ENCODE measurements at regions not wholly inside any gene's neighbourhood (a gene's known extent, or its start where the extent isn't known, plus 50 kb on each side); places are given as distances from the start of the nearest gene placed in this dataset.

DNA sequence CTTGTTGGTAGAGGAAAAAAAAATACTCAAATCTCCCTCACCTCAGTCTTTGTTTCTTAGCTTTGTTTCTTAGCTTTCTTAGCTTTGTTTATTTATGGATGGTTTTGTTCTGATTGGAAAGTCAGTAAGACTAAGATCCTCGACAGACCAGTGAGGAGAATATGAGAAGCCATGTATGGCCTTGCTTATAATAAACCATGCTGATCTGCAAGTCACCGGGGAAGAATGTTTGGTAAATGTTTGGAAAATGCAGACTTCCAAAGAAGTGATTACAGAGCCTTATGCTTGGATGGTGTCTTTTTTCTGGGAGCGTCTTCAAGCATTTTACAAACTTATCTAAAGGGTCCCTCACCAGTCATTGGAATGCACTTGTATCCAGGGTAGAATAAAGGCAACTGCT is 90.1 kb upstream of the NOCT start:
- DNase-seq (ENCODE audit: low read depth), result no peak

DNA sequence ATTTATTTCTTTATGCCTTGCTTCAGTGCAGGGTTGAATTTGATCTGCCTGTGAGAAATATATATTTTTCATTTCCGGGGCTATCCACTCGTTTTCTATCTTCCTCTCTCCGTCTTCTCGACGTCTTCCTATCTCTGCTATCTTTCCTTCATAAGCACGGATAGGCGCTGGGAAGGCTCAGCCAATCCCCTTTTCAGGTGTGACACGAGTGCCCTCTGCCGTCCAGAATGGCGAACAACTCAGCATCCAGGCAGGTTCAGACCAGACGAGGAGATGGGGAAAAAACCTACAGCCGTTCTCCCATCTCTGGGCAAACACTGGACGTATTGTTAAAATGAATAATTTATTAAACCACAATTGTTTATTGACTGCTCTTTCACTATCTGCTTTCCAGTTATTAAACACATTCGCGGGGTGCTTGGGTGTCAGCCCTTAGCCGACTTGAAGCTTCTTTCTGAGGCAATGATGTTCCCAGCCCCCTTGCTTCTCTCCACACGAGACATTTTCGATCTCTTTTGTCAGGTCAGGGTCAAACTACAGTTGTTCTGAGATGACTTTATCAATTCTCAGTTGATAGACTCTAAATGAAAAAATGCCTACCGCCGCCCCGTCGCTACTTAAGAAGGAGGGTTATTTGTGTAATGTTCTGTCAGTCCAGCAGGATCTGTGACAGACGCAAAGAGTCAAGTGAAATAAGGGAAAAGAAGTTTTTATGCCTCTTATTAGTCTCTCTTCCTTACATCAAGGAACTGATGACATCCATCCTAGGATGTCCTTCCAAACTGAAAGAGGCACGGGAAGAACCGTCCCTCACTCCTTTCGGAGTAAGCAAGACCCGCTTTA is 96.3 kb upstream of the NOCT start:
- no peak for DNase-seq (ENCODE audit: low read depth)

DNA sequence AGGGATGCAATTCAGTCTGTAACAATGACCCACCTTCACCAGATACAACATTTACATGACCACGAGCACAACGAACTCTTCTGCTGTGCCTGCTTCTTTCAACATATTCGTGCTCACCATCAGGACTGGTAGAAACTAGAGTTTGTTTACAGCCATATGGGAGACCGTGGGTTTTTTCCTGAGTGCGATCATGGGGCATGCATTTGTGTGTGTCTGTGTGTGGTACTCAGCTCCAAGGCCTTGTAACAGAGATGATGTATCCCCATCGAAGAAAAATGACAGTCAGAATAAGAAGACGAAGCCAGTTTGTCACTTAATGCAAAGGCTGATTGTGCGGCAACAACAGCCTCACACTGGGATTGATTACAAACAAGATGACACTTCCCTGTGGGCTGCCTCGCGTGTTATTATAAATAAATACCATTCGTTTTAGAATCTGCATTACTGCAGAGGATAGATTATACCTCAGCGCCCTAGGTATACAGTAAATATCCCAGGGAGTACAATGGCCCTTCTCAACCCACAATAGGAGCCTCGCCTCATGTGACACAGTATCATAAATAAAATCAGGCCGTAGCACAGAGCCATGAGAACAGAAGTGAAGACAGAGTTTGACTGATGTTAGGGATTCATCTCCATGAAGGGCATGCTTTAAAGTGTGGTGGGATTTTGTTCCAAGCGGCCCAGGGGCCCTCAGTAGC is 97.3 kb upstream of the NOCT start:
- no peak for DNase-seq (ENCODE audit: low read depth)

DNA sequence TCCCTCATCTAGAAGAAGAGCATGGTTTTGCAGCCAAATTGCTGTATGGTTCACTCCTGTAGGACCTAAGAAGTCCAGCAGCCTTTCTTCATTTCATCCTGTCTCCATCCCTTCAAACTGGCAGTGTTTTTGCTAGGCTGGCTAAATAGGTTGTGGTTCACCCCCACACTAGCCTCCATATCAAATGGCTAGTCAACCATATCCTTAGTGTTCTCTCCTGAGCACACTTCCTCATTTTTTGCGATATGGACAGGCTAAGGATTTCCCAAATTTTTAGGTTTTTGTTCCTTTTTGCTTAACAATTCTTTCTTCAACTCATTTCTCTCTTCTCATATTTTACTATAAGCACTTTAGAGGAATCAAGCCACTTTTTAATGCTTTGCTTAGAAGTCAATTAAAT is 98.8 kb upstream of the NOCT start:
- no peak for DNase-seq (ENCODE audit: low read depth)

DNA sequence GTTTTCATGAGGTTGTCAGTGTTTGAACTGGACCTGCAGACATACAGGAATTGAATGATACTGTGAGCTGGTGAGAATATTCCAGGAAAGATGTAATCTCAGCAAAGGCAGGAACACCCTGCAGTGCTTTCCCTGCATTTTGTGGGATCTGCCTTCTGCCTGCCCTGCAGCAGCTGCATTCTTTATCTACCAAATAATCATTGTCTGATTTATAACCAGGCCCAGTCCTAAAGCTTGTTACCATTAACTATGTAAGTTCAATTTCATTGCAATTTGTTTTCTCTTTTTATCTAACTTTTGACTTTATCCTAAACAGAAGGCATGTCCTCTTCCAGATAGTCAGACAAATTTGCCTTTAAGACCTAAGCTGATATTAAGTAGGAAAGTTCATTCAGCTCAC is 99.8 kb upstream of the NOCT start:
- DNase-seq (ENCODE audit: low read depth), result no peak

DNA sequence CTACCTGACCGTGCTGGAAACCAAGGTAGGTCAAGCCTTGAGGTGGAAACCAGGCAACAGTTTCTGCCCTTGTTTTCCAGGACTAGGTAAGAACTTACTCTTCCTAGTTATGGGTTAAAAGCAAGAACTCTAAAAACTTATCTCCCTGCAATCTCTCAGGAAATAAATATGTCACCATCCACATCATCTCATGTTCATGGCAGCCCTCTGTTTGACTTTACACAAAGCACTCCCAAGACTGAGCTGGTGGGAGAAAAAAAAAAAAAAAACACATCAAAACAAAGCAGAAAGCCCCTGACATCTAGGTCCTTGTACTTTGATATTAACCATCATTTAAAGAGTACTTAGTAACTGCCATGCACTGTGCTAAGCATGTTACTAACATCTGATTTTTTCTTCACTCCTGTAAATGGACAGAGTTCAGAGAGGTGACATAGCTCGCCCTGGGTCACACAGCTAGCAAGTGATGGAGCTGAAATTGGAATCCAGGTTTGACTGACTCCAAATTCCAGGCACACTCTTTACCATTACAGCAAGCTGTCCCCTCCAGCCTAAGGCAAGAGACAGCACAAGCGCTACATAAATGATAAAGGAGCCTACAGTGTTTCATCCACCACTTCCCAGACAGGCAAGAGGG is 102.8 kb upstream of the NOCT start:
- no peak for DNase-seq (ENCODE audit: low read depth)

DNA sequence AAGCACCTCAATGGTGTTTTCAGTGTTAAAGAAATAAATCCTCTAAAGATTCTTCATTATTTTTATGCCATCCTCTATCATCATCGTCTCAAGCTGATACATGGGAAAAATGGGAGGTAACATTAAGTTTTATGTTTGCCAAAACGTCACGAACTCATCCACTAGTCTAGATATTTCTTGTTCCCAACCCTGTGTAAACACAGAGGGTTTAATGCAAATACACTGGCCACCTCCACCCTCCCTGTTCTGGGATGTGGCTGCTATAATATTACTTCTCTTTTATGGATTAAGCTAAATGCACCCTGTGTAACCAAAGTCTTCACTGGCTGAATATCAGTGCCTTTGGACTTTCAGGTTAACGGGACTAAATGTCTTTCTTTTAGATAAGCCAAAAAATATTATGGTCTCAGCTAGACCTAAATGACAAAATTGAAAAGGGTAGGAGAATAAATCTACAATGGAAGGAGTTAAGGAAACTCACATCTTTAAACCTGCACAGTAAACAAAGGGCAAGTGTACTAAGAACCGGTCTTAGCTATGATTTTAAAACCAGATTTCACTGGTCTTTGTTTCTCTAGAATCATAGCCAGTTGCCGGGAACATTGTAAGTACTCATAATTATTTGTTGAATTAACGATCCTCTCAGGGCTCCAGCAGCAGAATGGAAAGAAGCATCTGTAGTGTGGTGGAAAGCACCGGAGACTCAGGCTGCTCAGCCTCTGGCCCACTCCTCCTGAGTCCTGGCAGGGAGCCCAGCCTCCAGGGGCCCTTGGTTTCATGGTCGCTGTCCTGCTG is 103.5 kb upstream of the NOCT start:
- no peak for DNase-seq (ENCODE audit: low read depth)

DNA sequence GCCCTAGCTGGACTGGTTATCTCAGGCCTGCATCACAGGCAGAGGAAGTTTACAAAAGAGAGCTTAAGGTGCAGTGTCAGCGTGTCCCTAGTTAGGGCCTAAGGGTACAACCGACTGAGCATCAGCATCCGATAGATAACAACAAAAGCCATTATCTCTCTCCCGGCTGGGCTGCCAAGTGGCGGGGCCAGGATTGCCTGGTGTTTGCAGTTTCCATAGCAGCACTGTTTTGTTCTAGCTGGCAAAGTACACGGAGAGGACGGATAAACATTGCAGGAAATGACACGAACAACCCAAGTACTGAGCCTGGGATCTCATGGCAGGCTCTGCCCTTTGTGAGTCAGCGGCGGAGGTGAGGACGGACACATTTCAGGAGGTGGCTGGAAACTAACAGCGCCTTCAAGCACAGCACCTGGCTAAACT is 104.7 kb upstream of the NOCT start:
- no peak for DNase-seq (ENCODE audit: low read depth)

DNA sequence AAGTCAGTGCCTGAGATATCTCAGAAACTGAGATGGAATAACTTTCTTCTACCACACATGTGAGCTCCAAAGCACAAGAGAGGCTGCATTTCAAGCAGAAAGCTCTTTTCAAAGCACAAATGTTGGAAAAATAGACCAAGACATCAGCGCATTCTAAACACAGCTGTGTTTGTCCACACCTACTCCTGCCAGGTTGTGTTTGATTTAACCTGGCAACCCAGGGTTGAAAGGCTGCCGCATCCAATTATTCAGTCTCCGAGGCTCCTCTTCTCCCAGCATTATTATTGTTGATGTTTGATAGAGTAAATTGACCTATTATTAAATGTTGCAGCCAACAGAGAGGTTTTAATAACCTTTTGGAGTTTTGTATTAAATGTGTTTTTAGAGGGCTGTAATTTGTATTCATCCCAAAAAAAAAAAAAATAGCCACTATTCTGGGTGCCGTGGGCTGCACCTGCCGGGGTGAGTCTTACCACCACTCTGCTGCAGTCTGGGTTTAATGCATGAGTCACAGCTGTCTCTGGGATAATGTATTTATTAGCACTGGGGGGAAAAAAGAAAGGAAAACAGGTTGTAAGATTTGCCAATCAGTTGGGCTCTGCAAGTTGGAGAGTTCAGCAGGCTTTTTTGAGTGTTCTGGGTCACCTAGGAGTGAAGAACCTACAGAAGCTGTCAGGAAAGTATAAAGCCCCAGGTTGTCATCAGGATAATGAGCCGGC is 105.2 kb upstream of the NOCT start:
- no peak for DNase-seq (ENCODE audit: low read depth)

DNA sequence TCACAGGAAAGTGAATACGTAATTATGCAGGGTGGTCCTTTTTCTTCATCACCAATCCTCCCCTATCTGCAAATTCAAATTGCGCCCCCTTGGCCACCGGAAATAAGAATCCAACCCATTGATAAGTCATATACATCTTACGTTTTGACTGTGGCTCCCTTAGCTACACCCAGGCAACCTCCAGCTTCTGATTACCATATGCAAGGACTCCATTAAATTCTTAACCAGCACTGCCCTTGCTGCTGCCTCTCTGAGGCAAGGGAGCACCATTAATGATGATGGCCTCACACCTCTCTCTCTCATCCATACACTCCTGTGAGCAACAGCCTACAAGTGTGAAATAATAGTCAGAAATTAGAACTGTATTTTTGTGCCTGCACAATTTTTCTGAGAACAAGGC is 106.0 kb upstream of the NOCT start:
- no peak for DNase-seq (ENCODE audit: low read depth)

DNA sequence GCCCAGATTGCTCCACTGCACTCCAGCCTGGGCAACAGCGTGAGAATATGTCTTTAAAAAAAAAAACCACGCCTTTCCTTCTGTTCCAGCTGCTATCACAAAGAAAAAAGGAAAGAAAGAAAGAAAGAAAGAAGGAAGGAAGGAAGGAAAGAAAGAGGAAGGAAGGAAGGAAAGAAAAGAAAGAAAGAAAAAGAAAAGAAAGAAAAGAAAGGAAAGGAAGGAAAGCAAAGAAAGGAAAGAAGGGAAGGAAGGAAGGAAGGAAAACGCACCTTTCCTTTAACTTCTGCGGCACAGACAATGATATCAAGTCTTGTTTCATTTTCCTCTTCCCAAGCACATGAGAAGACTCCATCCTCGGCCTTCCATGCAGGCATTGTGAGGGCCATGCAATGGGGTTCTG is 107.4 kb upstream of the NOCT start:
- no peak for DNase-seq (ENCODE audit: low read depth)

DNA sequence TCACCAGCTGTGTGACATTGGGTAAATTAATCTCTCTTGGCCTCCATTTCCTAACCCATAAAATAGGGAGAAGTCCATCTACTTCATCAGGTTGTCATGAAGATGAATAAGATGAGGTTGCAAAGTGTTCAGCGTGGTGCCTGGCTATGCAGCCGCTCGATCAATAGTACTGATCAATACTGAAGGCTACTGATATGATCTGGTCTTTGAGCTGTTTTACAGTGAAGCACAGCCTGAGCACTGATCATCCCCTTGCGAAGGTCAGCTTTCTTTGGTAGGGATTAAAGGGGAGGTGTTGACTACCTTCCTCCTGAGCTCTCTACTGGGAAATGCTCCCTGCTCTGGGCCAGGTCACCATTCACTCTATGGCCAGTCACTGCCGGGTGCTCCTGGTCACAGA is 108.4 kb upstream of the NOCT start:
- DNase-seq (ENCODE audit: low read depth), result no peak

DNA sequence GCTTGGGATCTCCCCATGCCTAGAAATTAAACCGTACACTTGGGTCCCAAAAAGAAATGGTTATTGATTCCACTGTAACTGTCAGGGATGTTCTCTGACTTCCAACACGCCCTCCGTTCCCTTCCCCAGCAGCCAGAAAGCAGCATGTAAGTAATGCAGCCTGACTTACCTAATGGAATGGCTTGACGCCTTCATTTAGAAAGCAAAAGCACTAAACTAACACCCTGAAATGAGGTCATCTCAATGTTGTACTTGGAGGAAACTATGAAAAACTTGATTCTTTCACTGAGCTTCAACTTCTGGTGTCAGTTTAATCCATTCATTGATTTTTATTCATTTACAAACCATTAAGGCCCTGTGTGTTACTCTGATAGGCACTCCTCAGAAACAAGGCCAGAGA is 110.8 kb upstream of the NOCT start:
- no peak for DNase-seq (ENCODE audit: low read depth)

DNA sequence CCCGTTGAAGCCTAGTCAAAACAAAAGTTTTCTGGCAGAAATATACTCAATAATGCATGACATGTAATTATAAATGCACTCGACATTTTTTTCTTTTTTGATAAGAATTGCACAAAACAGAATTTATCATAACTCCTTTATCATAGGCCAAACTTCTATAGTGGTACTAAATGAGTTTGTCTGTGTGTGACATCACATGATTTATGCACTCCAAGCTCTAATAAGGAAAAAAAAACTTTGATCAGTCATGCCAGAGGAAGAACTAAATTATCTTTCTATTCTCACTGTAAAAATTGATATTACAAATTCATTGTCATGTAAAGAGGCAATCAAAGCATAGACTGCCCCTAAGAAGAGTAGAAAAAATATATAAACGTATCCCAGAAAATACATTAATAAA is 112.4 kb upstream of the NOCT start:
- no peak for DNase-seq (ENCODE audit: low read depth)

DNA sequence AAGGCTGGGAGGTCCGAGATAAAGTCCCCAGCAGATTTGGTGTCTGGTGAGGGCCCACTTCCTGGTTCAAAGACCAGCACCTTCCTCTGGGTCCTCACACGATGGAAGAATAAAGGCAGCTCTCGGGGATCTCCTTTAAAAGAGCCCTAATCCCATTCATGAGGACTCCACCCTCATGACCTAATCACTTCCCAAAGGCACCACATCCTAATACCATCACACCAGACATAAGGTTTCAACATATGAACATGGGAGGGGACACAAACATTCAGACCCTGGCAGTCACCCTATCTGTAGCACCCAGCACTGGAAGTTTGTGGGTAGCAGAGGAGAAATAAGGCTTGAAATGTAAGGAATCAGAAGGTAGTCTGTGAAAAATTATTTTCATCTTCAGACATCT is 112.9 kb upstream of the NOCT start:
- no peak for DNase-seq (ENCODE audit: low read depth)

DNA sequence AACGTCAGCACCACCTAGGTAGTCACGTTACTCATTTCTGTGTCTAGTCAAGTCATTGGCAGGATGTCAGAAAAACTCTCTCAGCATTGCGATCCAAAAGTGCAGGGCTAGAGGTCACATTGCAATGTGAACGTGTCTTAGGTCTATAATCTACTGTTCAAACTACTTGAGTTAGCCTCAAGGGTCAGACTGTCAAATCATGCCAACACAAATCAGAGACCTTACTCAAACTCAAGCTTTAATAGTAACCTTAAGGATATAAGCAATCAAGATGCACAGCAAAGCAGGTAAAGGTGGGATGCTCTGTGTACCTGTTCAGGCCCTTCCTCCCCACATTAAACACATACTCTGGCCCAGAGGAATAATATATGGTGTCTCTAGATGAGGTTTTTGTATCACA is 114.4 kb upstream of the NOCT start:
- DNase-seq (ENCODE audit: low read depth), result no peak

DNA sequence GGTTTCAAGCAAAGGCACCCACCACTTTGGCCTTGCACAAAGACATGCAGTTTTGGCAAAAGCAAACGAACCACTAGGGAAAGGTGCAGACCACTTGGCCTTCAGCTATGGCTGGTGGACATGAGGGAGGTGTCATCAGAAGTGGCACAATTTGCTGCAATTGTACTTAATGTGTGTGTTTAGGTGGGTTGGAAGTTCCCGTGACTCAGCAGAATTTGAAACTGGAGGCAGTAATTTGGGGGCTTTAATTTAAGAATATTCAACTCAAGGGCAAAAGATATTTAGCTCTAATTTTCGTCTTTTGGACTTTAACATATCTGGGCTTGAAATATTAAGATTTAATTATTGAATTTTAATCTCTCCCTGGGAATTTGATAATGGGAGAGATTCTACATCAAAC is 115.6 kb upstream of the NOCT start:
- no peak for DNase-seq (ENCODE audit: low read depth)

DNA sequence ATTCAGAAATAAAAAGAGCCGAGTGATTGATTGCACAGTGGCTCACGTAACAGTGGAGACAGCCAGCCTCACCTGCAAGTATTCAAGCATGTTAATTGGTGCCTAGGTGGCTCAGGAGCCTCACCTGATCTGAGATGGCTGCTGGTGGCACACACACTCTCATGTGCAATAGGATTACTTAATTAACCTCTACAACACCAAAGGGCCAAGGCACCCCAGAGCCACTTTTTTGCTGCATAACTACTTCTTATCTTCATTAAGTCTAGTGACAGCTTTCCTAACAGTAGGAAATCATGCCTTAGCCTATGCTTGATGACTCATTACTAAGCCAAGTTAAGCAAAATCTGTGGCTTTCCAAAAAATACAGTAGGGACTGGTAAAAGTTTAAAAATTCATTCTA is 117.3 kb upstream of the NOCT start:
- DNase-seq (ENCODE audit: low read depth), result no peak

DNA sequence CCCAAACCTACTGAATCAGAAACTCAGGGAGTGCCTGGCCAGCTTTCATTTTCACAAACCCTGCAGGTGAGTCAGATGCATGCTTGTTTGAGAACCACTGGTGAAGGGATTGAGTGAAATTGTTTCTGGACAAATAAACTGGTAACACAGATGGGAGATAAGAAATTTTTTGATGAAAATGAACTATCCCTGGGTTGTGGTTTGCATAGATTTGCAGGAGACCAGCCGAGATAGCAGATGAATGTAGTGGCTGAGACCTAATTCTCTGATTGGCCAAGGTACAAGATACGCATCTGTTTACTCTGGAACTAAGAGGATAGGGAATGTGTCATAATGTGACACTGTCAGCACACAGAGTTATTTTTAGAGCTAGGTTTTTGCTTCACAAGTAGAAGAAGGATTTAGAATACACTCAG is 117.8 kb upstream of the NOCT start:
- DNase-seq (ENCODE audit: low read depth), result no peak

DNA sequence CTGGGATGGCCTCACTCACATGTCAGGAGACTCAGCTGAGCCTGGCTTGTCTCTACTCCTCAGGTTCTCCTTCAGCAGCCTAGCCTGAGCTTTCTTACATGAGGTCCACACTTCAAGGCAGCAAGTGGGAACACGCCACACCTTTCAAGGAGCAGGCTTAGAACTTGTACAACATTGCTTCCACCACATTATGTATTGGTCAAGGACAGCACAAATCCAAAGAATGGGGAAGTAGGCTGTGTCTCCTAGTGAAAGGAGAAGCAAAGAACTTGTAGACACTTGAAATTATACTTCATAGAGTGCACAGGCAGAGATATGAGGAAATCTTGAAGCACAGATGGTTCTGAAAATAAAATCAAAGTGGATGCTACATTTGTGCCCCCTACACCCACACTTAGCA is 120.9 kb upstream of the NOCT start:
- DNase-seq (ENCODE audit: low read depth), result no peak

DNA sequence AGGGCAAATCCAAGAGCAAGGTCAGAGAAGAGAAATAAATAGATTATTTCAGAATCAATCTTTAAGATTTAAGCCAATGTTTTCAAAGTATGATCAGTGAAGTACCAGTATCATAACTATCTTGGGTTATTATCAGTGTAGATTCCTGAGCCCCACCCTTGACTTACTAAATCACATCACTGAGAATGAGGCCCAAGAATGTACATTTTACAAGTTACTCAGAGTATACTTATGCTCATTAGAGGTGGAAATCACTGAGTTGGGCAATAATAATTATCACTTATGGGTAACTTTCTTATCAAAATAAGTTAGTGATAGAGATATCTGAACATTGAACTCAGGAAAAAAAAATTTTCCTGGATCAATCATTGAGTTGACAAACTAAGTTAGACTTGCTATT is 121.6 kb upstream of the NOCT start:
- DNase-seq (ENCODE audit: low read depth), result no peak

Measured in activated T-helper 1 cell treated with Interleukin-2 at 50 U/mL for 16 hours (primary cell).